HG02981 (cell line): ENCODE measurements at regions not wholly inside any gene's neighbourhood (a gene's known extent, or its start where the extent isn't known, plus 50 kb on each side); places are given as distances from the start of the nearest gene placed in this dataset.

ENCODE experiments used
- ATAC-seq: cut with Tn5 transposase; IDR thresholded peaks from one replicate; pipeline ENCODE4 v1.9.1; 2021; ENCODE audit warnings: mild to moderate bottlenecking, moderate library complexity; ENCODE audit not compliant: unreplicated experiment

DNA sequence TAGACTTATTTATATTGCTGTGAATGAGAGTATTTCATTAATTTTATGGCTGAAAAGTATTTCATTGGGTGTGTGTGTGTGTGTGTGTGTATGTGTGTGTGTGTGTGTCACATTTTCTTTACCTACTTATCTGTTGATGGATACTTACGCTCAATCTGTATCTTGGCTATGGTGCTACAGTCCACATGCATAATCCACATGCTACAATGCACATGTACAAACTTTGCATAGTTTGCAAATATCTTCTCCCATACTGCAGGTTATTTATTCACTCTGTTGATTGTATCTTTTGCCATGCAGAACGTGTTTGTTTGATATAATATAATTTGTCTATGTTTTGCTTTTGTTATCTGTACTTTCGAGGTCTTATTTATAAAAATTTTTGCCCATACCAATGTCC lies 167.8 kb downstream of the RAB28 start:
- ATAC-seq: no peak

DNA sequence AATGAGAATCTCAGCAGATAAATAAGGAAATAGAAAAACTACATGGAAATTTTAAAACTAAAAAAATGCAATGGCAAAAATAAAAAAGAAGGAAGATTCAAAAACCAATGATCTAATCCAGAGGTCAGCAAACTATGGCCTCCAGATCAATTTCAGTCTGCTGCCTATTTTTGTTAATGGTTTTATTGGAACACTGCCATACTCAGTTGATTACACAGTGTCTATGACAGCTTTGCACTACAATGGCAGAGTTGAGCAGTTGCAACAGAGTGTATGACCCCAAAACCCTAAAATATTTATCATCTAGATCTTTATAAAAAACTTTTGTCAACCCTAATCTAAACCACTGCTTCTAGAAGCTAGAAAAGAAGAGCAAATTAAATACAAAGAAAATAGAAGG lies 170.3 kb downstream of the RAB28 start:
- ATAC-seq: no peak

DNA sequence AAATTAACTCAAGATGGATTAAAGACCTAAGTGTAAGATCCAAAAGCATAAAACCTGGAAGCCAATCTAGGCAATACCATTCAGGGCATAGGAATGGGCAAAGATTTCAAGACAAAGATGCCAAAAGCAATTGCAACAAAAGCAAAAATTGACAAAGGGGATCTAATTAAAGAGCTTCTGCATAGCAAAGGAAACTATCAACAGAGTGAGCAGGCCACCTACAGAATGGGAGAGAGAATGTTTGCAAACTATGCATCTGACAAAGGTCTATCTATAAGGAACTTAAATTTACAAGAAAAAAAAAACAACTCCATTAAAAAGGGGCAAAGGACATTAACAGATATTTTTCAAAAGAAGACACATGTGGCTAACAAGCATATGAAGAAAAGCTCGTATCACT lies 171.9 kb downstream of the RAB28 start:
- no peak for ATAC-seq

DNA sequence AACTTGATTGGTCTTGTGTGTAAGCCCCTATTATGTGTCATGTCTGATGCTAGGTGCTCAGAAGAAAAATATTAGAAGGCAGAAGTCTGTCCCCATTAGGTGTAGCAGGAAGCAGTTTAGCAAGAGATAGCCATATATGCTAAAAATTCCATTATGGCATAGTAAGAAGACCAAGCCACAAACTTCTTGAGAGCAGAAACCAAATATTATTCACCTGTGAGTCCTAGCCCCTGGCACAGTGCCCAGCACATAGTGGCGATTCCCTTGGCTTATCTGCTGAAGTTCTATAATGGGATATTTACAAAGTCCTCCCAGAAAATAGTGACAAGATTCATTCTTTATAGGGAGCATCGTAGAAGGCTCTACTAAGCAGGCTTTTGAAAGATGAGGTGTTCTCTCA lies 174.4 kb downstream of the RAB28 start:
- ATAC-seq: no peak

DNA sequence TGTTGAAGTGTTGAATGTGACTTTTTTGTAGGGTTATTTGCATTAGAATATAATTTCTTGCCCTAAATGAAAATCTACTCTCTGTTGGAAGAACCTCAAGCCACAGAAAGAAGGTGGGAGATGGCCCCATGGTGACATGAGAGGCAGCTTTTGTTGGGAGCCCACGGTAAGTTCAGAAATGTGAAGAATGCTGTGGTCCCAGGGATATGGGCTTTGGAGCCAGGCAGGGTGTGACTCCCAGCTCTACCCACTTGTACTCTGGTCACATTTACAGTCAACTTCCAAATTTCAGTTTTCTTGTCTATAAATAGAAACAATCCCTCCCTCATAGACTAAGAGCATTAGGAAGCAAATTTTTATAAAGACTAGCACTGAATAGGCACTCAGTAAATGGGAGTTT lies 177.8 kb downstream of the RAB28 start:
- no peak for ATAC-seq

DNA sequence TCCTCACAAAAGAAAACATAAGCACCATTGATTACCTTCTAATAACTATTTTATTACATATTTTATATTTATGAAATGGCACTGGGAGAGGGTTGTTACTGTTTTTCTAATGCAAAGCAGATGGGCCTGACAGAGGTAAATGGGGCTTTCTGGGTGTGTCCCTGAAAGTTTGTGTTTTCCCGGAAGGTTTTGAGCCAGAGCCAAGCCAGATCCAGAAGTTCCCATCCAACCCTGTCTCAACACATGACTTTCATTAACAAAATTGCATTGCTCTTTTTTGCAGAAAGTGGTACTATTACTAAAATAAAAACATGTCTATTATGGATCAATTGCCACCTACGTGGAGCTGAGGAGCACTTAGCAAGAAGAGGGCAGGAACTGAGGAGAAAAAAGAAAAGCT lies 181.3 kb downstream of the RAB28 start:
- ATAC-seq: no peak

DNA sequence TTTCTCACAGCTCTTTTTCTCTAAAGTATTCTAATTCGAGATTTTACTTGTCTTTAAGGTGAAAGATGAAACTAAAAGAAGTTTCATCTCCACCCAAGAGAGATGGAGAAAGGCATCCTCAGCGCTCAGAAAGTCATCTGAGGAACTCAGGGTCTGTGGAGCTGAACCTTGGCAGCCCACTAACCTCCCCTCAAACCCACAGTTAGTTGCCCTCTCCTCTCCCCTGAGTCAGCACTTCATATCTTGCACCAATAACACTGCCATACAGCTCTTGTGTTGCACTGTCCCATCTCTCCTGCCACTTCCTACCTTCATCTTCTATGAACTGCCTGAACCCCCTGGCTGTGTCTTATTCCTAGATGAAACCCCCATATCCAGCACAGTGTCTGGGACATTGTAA lies 184.8 kb downstream of the RAB28 start:
- ATAC-seq: no peak

DNA sequence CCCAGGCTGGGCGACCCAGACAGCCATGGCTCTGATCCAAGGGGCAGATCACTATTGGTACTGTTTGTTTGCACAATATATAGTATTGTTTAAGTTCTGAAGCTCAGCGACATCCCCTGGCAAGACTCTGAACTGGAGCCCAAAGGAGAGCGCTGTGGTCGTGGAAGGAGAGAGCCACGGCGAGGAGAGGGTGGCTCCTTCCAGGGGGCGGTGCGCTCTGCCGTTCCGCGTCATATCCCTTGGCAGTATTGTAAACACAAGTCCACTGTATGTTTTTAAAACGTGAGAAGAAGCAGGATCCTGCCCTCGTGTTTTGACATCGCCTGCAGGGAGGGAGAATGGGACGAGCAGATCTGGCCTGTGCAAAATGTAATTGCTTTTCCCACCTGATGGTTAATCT lies 185.5 kb downstream of the RAB28 start:
- no peak for ATAC-seq

DNA sequence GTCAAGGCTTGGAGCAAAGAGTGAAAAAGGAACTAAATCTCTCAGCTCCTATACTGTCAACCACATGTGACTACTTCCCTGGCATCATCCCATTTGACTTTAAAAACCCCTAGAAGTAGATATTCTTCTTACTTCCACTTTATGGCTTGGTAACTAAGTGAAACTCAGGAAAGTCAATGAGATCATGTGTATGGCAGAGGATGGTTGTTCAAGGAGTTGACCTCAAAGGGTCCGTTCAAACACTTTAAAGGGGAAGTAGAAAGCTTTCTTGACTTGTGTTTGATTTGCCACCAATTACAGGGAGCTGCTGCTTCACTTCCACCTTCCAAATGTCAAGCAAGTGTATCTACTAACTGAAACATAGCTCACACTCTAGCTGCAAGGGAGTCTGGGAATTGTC lies 187.2 kb downstream of the RAB28 start:
- no peak for ATAC-seq

DNA sequence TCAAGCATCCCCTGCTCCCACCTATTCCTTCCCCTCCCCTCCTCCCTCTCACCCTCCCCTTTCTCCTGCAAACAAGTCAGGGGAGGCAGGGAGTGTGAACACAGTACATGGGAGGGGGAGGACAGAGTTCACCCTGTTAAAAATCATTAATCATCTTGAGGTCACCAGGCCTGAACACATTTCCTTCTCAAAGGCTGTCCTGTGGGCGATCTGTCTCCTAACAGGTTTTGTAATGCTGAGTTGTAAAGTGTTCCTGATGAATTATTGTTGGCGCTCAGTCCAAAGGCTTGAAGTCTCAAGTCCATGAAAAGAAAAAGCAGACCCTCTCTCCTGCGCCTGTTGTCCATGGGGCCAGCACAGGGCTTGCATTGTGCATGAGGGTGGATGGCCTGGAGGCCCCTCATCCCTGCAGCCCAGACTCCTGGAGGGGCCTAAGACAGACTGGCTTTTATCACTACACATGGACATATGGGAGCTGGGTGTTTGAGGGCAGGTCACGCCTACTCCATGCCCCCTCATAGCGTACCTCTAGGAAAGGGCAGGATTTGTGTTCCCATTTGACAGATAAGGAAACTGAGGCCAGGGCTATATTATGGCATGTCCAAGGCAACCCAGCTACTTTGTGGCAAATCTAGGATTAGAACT lies 189.1 kb downstream of the RAB28 start:
- no peak for ATAC-seq

DNA sequence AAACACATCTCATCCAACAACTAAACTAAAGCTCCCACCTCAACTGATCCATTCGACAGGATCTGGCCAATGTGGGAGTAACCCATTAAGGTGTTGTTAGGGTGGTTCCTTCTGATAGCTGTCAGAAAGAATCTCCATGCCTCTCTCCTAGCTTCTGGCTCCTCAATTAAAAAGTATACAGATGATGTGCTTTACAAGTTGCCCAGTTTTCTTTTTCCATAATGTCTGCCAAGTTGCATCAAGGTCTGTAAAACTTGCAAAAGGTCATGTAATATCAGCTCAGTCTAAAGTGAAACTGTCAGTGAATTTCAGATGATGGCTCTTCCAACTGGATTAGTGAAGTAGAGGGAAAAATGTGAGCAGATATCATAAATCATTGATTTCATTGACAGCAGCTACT lies 191.8 kb downstream of the RAB28 start:
- ATAC-seq: no peak

DNA sequence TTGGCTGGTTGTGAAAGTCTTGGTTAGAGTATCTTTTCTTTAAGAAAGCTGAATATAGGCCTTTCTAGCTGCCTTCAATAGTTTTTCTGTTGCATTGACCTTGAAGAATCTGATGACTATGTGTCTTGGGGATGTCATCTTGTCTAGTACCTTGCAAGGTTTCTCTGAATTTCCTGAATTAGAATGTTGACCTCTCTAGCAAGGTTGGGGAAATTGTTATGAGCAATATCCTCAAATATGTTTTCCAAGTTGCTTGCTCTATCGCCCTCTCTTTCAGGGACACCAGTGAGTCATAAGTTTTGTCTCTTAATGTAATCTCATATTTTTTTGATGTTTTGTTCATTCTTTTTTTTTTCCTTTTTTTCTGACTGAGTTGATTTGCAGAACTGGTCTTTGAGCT lies 194.7 kb downstream of the RAB28 start:
- ATAC-seq: no peak

DNA sequence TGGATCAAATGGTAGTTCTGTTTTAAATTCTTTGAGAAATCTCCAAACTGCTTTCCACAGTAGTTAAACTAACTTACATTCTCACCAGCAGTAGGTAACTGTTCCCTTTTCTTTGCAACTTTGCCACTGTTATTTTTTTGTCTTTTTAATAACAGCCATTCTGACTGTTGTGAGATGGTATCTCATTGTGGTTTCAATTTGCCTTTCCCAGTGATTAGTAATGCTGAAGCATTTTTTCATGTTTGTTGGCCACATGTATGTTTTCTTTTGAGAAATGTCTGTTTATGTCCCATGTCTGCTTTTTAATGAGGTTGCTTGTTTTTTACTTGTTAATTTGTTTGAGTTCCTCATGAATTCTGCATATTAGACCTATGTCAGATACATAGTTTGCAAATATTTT lies 198.8 kb downstream of the RAB28 start:
- ATAC-seq: no peak

DNA sequence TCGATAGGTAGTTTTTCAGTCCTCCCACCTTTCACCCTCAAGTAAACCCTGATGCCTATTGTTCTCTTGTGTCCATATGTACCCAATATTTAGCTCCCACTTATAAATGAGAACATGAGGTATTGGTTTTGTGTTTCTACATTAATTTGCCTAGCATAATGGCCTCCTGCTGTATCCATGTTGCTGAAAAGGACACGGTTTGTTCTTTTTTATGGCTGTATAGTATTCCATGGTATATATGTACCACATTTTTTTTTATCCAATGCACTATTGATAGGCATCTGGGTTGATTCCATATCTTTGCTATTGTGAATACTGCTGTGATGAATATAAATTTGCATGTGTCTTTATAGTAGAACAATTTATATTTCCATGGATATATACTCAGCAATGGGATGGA lies 199.2 kb downstream of the RAB28 start:
- no peak for ATAC-seq

DNA sequence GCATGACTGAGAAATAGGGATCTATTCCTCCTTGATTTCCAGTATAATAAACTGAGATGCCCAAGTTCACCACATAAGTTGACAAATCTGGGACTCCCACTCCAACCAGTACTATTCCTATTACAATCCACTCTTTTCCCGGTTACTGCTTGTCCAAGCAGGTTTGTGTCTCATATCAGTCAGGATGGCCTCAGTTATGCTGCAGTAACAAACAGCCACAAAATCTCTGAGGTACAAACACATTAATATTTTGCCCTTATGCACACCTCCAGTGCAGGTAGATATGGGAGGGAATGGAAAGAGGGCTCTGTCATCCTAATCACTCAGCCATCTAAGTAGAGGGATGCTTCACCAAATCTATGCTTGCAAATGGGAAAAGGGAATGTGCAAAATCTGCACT lies 207.8 kb downstream of the RAB28 start:
- ATAC-seq: no peak

DNA sequence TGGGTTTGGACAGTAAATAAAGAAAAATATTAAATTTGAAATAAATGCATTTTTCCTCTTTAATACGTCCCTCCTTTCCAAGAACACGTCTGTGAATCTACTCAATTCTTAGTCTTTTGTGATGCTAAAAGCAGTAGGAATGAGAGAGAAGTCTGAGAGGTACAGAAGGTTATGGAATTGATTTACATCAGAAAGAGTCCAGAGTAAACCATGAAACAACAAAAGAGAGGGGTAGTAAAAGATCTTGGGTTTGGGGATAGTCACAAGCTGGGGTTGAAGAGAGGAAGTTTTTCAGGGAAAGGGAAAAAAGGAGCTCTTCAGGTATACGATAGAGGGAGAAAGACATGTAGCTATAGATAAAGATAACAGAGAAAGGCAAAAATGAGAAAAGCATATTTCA lies 215.4 kb downstream of the RAB28 start:
- ATAC-seq: no peak

DNA sequence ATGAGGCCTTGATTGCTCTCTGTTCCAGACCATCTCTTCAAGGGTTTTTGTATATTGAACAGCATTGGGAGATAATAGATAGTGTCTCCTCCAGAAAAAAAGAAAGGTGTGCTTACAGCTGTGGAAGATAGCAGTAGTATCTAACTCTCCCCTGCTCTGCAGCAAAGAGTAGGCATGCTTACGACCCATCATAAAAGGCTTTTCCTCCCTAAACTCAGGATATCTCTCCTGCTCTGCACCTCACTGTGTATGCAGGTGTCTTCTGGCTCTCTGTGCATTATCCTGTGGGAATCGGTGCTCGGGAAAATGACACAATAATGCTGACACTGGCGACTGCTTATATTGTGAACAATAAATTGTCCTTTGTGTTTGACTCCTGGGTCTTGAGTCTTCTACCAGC lies 216.0 kb downstream of the RAB28 start:
- ATAC-seq: no peak

DNA sequence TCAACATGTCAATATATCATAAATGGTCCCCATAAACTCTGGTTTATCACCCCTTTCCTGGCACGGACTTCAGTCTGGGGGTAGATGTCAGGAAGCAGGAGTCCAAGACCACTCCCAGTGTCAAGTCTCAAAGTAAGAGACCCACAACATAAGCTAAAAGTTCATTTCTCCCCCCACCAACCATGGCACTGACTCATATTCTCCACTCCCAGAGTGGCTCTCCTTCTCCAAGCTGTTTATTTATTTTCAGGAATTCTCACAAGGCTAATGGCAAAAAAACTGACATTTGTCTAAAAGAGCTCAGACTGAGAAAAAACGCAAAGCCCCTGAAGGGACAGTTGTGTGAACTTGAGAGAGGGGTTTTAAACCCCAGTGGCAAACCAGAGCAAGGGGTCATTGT lies 217.0 kb downstream of the RAB28 start:
- no peak for ATAC-seq

DNA sequence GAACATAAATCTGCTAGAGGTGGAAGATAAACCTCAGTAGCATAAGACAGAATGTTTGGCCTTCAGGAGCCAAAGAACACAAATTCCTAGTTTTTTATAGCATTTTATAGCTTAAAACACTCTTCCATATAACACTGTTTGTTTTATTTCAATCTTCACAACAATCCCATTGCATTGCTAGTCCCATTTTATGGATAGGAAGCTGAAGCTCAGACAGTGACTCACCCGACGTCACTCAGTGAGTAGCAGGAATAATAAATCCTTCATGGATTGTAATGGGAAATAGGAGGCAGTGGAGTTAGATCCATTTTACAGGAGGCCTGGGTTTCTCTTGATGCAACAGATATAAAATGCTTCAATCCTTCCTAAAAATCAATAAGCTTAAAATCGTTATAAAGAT lies 217.5 kb downstream of the RAB28 start:
- no peak for ATAC-seq

DNA sequence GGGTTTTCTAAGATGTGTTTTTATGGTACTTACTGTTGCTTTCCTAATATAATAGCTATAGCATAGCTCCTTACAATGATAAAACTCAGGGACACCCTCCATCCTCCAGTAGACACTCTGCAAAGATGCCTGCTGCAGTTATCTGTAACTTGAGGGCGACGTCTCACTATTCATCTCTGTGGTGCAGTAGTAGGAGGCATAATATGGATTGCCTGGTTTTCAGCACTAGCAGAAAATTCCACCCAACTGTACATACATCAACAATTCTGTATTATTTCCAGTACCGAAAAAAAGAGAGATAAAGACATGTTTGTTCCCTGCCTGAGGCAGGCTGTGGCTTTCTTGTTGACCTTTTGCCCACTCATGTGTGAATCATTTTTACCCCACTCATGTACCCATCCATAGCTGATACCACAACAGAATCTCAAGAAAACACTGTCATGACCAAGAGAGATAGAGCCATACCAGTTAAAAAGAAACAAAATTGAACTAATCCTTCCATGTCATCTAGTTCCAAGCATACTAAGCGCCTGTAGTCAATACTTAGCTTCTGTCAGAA lies 220.1 kb downstream of the RAB28 start:
- ATAC-seq: no peak

DNA sequence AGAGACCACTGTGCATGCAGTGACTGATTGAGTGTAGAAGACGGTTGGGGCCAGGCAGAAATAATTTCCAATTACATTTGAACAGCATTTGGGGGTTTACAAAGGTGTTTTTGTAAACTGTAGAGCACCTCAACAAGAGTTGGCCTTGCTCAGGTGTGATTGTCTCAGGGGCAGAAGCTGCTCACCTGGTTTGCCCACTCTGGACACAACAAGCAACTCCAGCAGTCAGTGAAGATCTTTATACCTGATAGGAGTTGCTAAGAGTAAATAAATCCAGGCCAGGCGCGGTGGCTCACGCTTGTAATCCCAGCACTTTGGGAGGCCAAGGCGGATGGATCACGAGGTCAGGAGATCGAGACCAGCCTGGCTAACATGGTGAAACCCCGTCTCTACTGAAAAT lies 221.3 kb downstream of the RAB28 start:
- ATAC-seq: no peak

DNA sequence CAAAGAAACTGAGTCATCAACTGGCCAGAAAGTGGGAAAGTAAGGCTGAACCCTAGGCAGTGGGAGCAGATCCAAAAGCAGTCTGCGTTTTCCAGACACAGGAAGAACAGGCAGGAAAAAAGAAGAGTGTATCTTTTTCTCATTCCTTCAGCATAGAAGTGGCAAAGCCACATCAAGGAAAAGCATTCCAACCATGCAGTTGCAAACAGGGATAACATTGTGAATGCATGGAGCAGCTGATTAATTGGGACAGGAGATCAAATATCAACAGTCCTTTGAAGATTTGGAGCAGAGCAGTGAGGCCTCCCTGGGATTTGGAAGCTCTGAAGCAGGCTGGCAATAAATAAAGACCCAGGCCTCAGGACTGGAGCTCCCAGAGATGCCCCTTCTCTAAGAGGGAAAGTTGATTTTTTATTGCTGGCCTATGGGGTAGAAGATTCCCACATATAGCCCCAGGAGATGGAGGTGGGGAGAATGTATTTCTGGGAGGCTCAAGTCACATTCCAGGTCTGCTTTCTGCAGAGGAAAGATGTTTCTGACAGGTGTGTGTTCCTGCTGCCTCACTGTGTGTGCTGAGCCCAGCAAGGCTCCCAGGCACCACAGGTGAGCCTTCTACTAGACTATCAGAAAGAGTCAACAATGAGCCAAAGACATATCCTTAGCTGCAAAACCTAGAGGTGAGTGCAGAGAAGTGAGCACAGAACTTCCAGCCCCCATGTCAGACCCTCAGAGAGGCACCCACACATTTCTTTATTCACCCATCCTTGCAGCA lies 222.5 kb downstream of the RAB28 start:
- ATAC-seq: no peak

DNA sequence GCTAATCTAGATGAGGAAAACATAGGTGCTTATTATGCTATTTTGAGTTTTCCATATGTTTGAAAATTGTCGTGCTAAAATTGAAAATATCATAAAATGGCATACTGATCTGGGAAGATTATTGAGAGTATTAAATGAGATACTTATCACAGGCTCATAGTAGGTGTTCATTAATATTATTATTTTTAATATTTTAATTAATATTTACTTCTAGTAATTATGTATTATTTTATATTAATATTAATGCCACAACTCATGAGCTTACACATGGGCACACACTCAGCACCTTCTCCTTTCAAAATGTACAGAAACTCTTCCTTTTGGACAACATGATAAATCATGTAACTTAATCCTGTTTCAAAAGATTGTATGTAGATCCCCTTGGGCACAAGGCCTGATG lies 223.6 kb downstream of the RAB28 start:
- ATAC-seq: no peak
